Smooth muscle cell (in vitro differentiated cells): ENCODE measurements at regions not wholly inside any gene's neighbourhood (a gene's known extent, or its start where the extent isn't known, plus 50 kb on each side); places are given as distances from the start of the nearest gene placed in this dataset.

Experiments used
- DNase-seq: peaks from one replicate; lab custom pipeline; 2025; ENCODE audit not compliant: unreplicated experiment; lab: John Stamatoyannopoulos, UW
- H2AFZ ChIP-seq: fragments of 200-600 bp; sonication (generic); 2 replicates; pipeline ENCODE4 v1.6.0; 2016; ENCODE audit warnings: antibody characterized with exemption, low read depth, mild to moderate bottlenecking
- H3F3A ChIP-seq: fragments of 200-600 bp; sonication (generic); 2 replicates; pipeline ENCODE4 v1.6.0; 2017; ENCODE audit warnings: antibody characterized with exemption, low read depth
- H3K27ac ChIP-seq: fragments of 200-600 bp; sonication (generic); 2 replicates; pipeline ENCODE4 v1.5.1; 2016; ENCODE audit warnings: low read depth, mild to moderate bottlenecking
- H3K27me3 ChIP-seq: fragments of 200-600 bp; sonication (generic); 2 replicates; pipeline ENCODE4 v1.6.1; 2016; ENCODE audit warnings: low read depth, mild to moderate bottlenecking
- H3K36me3 ChIP-seq: fragments of 200-600 bp; sonication (generic); 2 replicates; pipeline ENCODE4 v1.5.1; 2016; ENCODE audit warnings: low read depth
- H3K4me1 ChIP-seq: fragments of 200-600 bp; sonication (generic); 2 replicates; pipeline ENCODE4 v1.5.1; 2016; ENCODE audit warnings: low read depth
- H3K4me2 ChIP-seq: fragments of 200-600 bp; sonication (generic); 2 replicates; pipeline ENCODE4 v1.6.0; 2016; ENCODE audit warnings: mild to moderate bottlenecking
- H3K4me3 ChIP-seq: fragments of 200-600 bp; sonication (generic); 2 replicates; pipeline ENCODE4 v1.5.1; 2016; ENCODE audit warnings: mild to moderate bottlenecking
- H3K79me2 ChIP-seq: fragments of 200-600 bp; sonication (generic); 2 replicates; pipeline ENCODE4 v1.6.0; 2016; ENCODE audit warnings: low read depth, mild to moderate bottlenecking
- H3K9ac ChIP-seq: fragments of 200-600 bp; sonication (generic); 2 replicates; pipeline ENCODE4 v1.6.0; 2016; ENCODE audit warnings: low read depth
- H3K9me3 ChIP-seq: fragments of 200-600 bp; sonication (generic); replicated peaks from 2 replicates; pipeline ENCODE4 v1.5.1; 2016; ENCODE audit warnings: low read depth
- H4K20me1 ChIP-seq: fragments of 200-600 bp; sonication (generic); 2 replicates; pipeline ENCODE4 v1.6.0; 2016; ENCODE audit warnings: low read depth
- WGBS: methylation state at CpG from one replicate; pipeline ENCODE4 v1.1.7; 2016; ENCODE audit warnings: low lambda C conversion rate; 5-methylcytosine and 5-hydroxymethylcytosine counted together
- TF ChIP-seq, protein P1 (sequence below): fragments of 200-600 bp; sonication (generic); IDR thresholded peaks from 2 replicates; pipeline ENCODE4 v1.5.1; 2017; ENCODE audit warnings: borderline replicate concordance, mild to moderate bottlenecking, antibody characterized with exemption; ENCODE audit not compliant: insufficient read depth, poor library complexity, severe bottlenecking

DNA sequence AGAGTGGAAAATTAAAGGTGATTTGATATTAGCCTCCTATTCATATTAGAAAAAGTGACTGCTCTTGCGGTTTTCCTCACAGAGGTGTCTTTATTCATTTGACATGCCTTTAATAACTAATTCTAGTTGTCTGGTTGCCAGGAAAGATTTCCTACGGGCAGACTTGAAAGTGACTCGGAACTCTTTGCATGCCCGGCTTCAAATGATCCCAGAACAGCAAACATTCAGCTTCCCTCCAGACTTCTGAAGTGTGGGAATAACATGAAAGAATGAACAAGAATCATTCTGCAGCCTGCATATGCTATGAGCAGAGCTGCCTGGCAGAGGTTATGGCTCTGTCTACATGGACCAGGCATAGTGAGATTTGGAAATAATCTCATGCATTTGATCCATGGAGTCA is 89.6 kb upstream of the PKDCC start:
- Histone ChIP-seq H3K4me1 (peaks cover 6% of the 10 kb centered on the region), H3K9ac (no peak overlapping the region), H3K9me3 (no peaks in the 10 kb centered on the region), H3K4me2 (no peak overlapping the region), H3K4me3 (no peak overlapping the region), H3F3A (peaks cover 12% of the 10 kb centered on the region), H2AFZ (no peak overlapping the region), H3K79me2 (no peaks in the 10 kb centered on the region), H4K20me1 (no peaks in the 10 kb centered on the region), H3K27me3 (no peaks in the 10 kb centered on the region), H3K36me3 (no peaks in the 10 kb centered on the region), H3K27ac (no peak overlapping the region)
- WGBS: 54% methylated on average over 4 of the region's 4 CpGs
- TF ChIP-seq, protein P1, sequence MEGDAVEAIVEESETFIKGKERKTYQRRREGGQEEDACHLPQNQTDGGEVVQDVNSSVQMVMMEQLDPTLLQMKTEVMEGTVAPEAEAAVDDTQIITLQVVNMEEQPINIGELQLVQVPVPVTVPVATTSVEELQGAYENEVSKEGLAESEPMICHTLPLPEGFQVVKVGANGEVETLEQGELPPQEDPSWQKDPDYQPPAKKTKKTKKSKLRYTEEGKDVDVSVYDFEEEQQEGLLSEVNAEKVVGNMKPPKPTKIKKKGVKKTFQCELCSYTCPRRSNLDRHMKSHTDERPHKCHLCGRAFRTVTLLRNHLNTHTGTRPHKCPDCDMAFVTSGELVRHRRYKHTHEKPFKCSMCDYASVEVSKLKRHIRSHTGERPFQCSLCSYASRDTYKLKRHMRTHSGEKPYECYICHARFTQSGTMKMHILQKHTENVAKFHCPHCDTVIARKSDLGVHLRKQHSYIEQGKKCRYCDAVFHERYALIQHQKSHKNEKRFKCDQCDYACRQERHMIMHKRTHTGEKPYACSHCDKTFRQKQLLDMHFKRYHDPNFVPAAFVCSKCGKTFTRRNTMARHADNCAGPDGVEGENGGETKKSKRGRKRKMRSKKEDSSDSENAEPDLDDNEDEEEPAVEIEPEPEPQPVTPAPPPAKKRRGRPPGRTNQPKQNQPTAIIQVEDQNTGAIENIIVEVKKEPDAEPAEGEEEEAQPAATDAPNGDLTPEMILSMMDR: no peak
- DNase-seq: no peak

DNA sequence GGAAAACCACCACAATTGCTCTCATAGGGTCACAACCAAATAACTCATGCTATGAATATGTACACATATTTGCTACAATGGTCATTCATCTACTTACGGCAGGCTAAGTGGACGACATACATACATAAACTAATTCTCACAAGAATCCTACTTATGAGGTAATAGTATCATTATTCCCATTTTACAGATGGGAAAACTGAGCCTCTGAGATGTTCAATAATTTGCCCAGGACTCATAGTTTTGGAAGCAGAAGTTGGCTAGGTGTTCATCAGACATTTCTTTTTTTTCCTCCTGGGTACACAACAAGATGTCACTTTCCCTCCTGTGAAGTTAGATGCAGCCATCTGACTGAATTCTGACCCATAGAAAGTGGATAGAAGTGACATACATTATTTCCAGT is 89.0 kb upstream of the PKDCC start:
- Histone ChIP-seq H3K4me3 (no peak overlapping the region), H3K27ac (no peak overlapping the region), H3K9me3 (no peaks in the 10 kb centered on the region), H3K4me1 (peaks cover 11% of the 10 kb centered on the region), H3F3A (peaks cover 9% of the 10 kb centered on the region), H3K9ac (no peak overlapping the region), H3K4me2 (no peak overlapping the region), H2AFZ (no peak overlapping the region), H3K36me3 (no peaks in the 10 kb centered on the region), H3K27me3 (no peaks in the 10 kb centered on the region), H3K79me2 (no peaks in the 10 kb centered on the region), H4K20me1 (no peaks in the 10 kb centered on the region)
- TF ChIP-seq, protein P1: no peak
- DNase-seq: no peak
- 95% methylated on average over 2 of the region's 2 CpGs for WGBS

DNA sequence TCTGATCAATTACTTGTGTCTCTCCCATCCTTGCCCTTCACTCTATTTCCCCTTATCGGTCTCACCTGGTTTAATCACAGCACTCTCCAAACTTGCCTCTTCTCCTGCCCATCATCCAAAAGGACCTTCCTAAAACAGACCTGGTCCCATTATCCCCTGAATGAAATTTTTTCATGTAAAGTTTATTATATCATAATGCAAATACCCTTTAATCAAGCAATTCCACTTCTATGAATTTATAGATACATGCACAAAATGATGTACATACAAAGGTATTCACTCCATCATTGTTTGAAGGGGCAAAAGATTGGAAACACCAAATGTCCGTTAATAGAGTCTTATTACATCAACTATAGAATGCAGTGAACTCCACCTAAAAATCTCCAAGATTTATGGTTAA is 88.1 kb upstream of the PKDCC start:
- Histone ChIP-seq H3F3A (peaks cover 12% of the 10 kb centered on the region), H3K4me2 (no peak overlapping the region), H3K4me3 (no peak overlapping the region), H3K9me3 (no peaks in the 10 kb centered on the region), H2AFZ (no peak overlapping the region), H3K79me2 (no peaks in the 10 kb centered on the region), H4K20me1 (no peaks in the 10 kb centered on the region), H3K27ac (no peak overlapping the region), H3K9ac (no peak overlapping the region), H3K36me3 (no peaks in the 10 kb centered on the region), H3K27me3 (no peaks in the 10 kb centered on the region), H3K4me1 (peaks cover 18% of the 10 kb centered on the region)
- DNase-seq: no peak
- TF ChIP-seq, protein P1: no peak
- 94% methylated on average over 2 of the region's 2 CpGs for WGBS

DNA sequence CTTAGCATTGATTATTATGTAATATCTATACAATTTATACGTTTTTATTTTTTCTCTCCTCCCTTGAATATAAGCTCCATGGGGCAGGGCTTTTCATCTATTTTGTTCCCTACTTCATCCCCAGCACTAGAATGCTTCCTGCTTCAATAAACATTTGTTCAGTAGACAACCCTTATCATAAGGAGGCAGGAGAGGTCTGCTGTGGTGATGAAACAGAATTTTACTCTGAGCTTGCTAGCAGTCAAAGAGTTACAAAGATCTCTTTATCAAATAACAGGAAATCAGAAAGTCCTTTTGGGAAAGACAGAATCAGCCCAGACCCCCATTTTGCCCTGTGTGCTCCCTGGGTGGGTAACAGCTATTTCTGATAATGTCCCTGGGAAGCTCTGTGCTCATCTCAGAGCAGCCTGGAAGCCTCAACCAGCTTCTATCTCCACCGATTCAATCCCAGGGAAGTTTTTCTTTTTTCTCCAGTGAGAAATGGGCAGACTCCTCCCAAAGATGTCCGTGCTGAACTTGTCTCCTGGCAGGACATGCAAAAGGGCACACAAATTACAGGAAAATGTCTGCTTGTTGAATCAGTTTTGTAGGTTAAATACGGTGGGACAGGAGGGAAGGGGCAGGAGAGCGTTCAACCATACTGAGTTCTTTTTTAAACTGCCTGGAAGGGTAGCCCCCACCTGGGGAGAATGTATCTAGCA is 84.7 kb upstream of the PKDCC start:
- Histone ChIP-seq H3K36me3 (no peaks in the 10 kb centered on the region), H3K4me1 (peaks cover 38% of the 10 kb centered on the region), H4K20me1 (no peaks in the 10 kb centered on the region), H3K9ac (no peak overlapping the region), H3K9me3 (no peaks in the 10 kb centered on the region), H3K4me2 (peak overlapping the region; percentile 1), H3K4me3 (no peak overlapping the region), H3K27ac (peak overlapping the region; percentile 34), H3F3A (peaks cover 15% of the 10 kb centered on the region), H2AFZ (peak overlapping the region; percentile 49), H3K79me2 (no peaks in the 10 kb centered on the region), H3K27me3 (no peaks in the 10 kb centered on the region)
- TF ChIP-seq, protein P1: no peak
- DNase-seq: no peak
- 46% methylated on average over 5 of the region's 5 CpGs for WGBS
